ENCODE measurements at regions not wholly inside any gene's neighbourhood (a gene's known extent, or its start where the extent isn't known, plus 50 kb on each side); places are given as distances from the start of the nearest gene placed in this dataset.

GRCh38 chrX:20756585-20756984, 489.9 kb upstream of the RPS6KA3 start:
- Histone ChIP-seq H3K27me3 (replicated peaks; ENCODE audit: control insufficient read depth, insufficient read depth, low read length) (no peaks in the 10 kb centered on the region), H3K36me3 (ENCODE audit: control insufficient read depth, insufficient read depth, low read length) (no peaks in the 10 kb centered on the region)
- no peak for TF ChIP-seq CTCF (IDR thresholded peaks at IDR 0.05; ENCODE audit: insufficient read depth, low read length, poor library complexity, severe bottlenecking)

GRCh38 chrX:20753076-20753475, 486.4 kb upstream of the RPS6KA3 start:
- Histone ChIP-seq H3K4me3 (replicated peaks; ENCODE audit: low read depth, low read length) (no peak overlapping the region), H3K27me3 (replicated peaks; ENCODE audit: control insufficient read depth, insufficient read depth, low read length) (no peaks in the 10 kb centered on the region), H3K36me3 (ENCODE audit: control insufficient read depth, insufficient read depth, low read length) (no peaks in the 10 kb centered on the region)
- TF ChIP-seq CTCF (IDR thresholded peaks at IDR 0.05; ENCODE audit: insufficient read depth, low read length, poor library complexity, severe bottlenecking) = no peak
- DNase-seq (ENCODE audit: extremely low read depth, insufficient read length) = no peak

More at GRCh38 chrX:20756585-20756984, 489.9 kb upstream of the RPS6KA3 start:
- DNase-seq (ENCODE audit: extremely low read depth, insufficient read length) = no peak
- no peak overlapping the region for H3K4me3 ChIP-seq (replicated peaks; ENCODE audit: low read depth, low read length)

- Histone ChIP-seq H3K27me3 (replicated peaks; ENCODE audit: control insufficient read depth, insufficient read depth, low read length) (no peaks in the 10 kb centered on the region), H3K4me3 (replicated peaks; ENCODE audit: low read depth, low read length) (no peak overlapping the region), H3K36me3 (ENCODE audit: control insufficient read depth, insufficient read depth, low read length) (no peaks in the 10 kb centered on the region)
- TF ChIP-seq CTCF (IDR thresholded peaks at IDR 0.05; ENCODE audit: insufficient read depth, low read length, poor library complexity, severe bottlenecking) = no peak
- DNase-seq (ENCODE audit: extremely low read depth, insufficient read length) = no peak
Observed at GRCh38 chrX:20746690-20747089, 480.0 kb upstream of the RPS6KA3 start.

- DNase-seq (ENCODE audit: extremely low read depth, insufficient read length) = no peak
- no peaks in the 10 kb centered on the region for H3K27me3 ChIP-seq (replicated peaks; ENCODE audit: control insufficient read depth, insufficient read depth, low read length)
- no peaks in the 10 kb centered on the region for H3K36me3 ChIP-seq (ENCODE audit: control insufficient read depth, insufficient read depth, low read length)
- H3K4me3 ChIP-seq (replicated peaks; ENCODE audit: low read depth, low read length) = no peak overlapping the region
- no peak for TF ChIP-seq CTCF (IDR thresholded peaks at IDR 0.05; ENCODE audit: insufficient read depth, low read length, poor library complexity, severe bottlenecking)
Observed at GRCh38 chrX:20743046-20743445, 476.3 kb upstream of the RPS6KA3 start.

- Histone ChIP-seq H3K4me3 (replicated peaks; ENCODE audit: low read depth, low read length) (no peak overlapping the region), H3K27me3 (replicated peaks; ENCODE audit: control insufficient read depth, insufficient read depth, low read length) (no peaks in the 10 kb centered on the region), H3K36me3 (ENCODE audit: control insufficient read depth, insufficient read depth, low read length) (no peaks in the 10 kb centered on the region)
- no peak for DNase-seq (ENCODE audit: extremely low read depth, insufficient read length)
- no peak for TF ChIP-seq CTCF (IDR thresholded peaks at IDR 0.05; ENCODE audit: insufficient read depth, low read length, poor library complexity, severe bottlenecking)
Observed at GRCh38 chrX:20742106-20742505, 475.4 kb upstream of the RPS6KA3 start.

GRCh38 chrX:20740443-20740842, 473.7 kb upstream of the RPS6KA3 start:
- no peak overlapping the region for H3K4me3 ChIP-seq (replicated peaks; ENCODE audit: low read depth, low read length)
- TF ChIP-seq CTCF (IDR thresholded peaks at IDR 0.05; ENCODE audit: insufficient read depth, low read length, poor library complexity, severe bottlenecking) = no peak
- DNase-seq (ENCODE audit: extremely low read depth, insufficient read length) = no peak
- H3K36me3 ChIP-seq (ENCODE audit: control insufficient read depth, insufficient read depth, low read length) = no peaks in the 10 kb centered on the region
- no peaks in the 10 kb centered on the region for H3K27me3 ChIP-seq (replicated peaks; ENCODE audit: control insufficient read depth, insufficient read depth, low read length)
